HEK293 (cell line): ENCODE measurements at regions not wholly inside any gene's neighbourhood (a gene's known extent, or its start where the extent isn't known, plus 50 kb on each side); places are given as distances from the start of the nearest gene placed in this dataset.

Experiments
- CTCF ChIP-seq: fragments of 450-650 bp; formaldehyde crosslinking; IDR thresholded peaks from 2 replicates; pipeline ENCODE4 v1.5.1; 2016; ENCODE audit warnings: missing biosample characterization, missing genetic modification characterization
- REST ChIP-seq: fragments of 450-650 bp; formaldehyde crosslinking; IDR thresholded peaks from 2 replicates; pipeline ENCODE4 v1.5.1; 2016; ENCODE audit warnings: missing biosample characterization, missing genetic modification characterization
- ZBTB26 ChIP-seq: fragments of 450-650 bp; formaldehyde crosslinking; optimal IDR thresholded peaks from 2 replicates; pipeline ENCODE3; 2016; ENCODE audit warnings: missing biosample characterization, mild to moderate bottlenecking, missing genetic modification characterization
- ZBTB7A ChIP-seq: fragments of 450-650 bp; formaldehyde crosslinking; IDR thresholded peaks from 2 replicates; pipeline ENCODE4 v1.5.1; 2016; ENCODE audit warnings: low read depth, missing biosample characterization, missing genetic modification characterization
- ZNF26 ChIP-seq: fragments of 450-650 bp; formaldehyde crosslinking; IDR thresholded peaks from 2 replicates; pipeline ENCODE4 v1.5.1; 2016; ENCODE audit warnings: missing biosample characterization, missing genetic modification characterization
- ZNF274 ChIP-seq, 2 experiments: fragments of 200-500 bp in 1 of 2; fragments of 450-650 bp in 1 of 2; sonication (Bioruptor generic) in 1 of 2; formaldehyde crosslinking in 1 of 2; IDR thresholded peaks; 2 replicates each; pipeline versions ENCODE4 v1.5.1 to v1.6.1; 2014 to 2016; ENCODE audit warnings: borderline replicate concordance in 1 of 2, inconsistent platforms in 1 of 2, low read length in 1 of 2, missing biosample characterization in 1 of 2, missing genetic modification characterization in 1 of 2
- ZNF518A ChIP-seq: fragments of 450-650 bp; formaldehyde crosslinking; conservative IDR thresholded peaks from 2 replicates; pipeline ENCODE4 v1.5.1; 2016; ENCODE audit warnings: low read depth, missing biosample characterization, missing genetic modification characterization
- ZNF610 ChIP-seq: fragments of 450-650 bp; formaldehyde crosslinking; IDR thresholded peaks from 2 replicates; pipeline ENCODE4 v1.5.1; 2016; ENCODE audit warnings: missing biosample characterization, missing genetic modification characterization, borderline replicate concordance
- ZSCAN23 ChIP-seq: fragments of 450-650 bp; formaldehyde crosslinking; IDR thresholded peaks from 2 replicates; pipeline ENCODE4 v1.5.1; 2016; ENCODE audit warnings: missing biosample characterization, missing genetic modification characterization

GRCh38 chr9:87402537-87402936, 95.1 kb upstream of the DAPK1 start:
- no peak for TF ChIP-seq ZBTB7A
- TF ChIP-seq ZNF518A (tag by site-specific recombination), result no peak
- TF ChIP-seq CTCF (tag by site-specific recombination), result no peak
- no peak for TF ChIP-seq ZSCAN23 (tag by site-specific recombination)
- TF ChIP-seq ZNF610 (tag by site-specific recombination), result no peak
- TF ChIP-seq ZNF274 (IDR thresholded peaks at IDR 0.05; ENCODE audit: low read length), result no peak
- no peak for TF ChIP-seq ZNF274 (tag by site-specific recombination; IDR thresholded peaks at IDR 0.05; ENCODE audit: borderline replicate concordance)
- TF ChIP-seq ZNF26 (tag by site-specific recombination), result no peak
- no peak for TF ChIP-seq REST
- no peak for TF ChIP-seq ZBTB26 (tag by site-specific recombination)
